Dermis microvascular lymphatic vessel endothelial cell (primary cell): ENCODE measurements at regions not wholly inside any gene's neighbourhood (a gene's known extent, or its start where the extent isn't known, plus 50 kb on each side); places are given as distances from the start of the nearest gene placed in this dataset.

Source experiments
- DNase-seq, 2 donors: peaks; one replicate each; pipeline versions ENCODE4 v3.0.0 to v3.0.0-alpha.2; 2010; ENCODE audit warnings: low read depth in 2 of 2

- DNase-seq = no peak
Observed at GRCh38 chr11:116534270-116534975, 238.4 kb downstream of the BUD13 start.

DNA sequence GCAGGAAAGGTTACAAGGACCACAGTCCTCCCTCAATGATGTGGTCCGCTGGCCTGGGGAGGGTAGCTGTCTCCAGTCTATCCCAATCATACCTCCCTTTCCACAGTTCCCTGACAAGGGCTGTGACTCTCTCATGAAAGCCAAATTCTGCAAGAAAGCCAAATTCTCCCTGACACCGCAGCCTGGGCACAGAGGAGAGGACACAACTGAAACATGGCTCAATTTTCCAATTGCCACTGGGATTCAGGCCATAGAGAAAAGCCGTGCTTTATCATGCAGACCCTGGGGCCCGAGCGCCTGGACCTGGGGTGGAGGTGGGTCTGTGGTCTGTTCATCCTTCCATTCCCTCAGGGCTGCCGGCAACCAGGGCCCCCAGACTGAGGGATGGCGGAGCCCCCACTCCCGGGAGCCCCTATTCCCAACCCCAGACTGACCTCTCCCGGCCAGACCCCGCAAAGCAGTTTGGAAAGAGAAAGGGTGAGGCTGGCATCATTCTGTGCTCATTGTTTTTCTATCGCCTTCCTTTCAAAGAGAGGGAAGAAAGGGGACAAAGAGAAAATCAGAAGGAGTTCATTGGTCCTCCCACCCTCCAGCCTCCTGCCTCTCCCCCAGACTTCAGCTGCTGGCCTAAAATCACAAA, 239.5 kb downstream of the BUD13 start:
- no peak for DNase-seq

- DNase-seq = no peak
Observed at GRCh38 chr11:116532066-116532465, 240.7 kb downstream of the BUD13 start.

- DNase-seq = no peak
Observed at GRCh38 chr11:116530705-116531104, 242.1 kb downstream of the BUD13 start.

DNA sequence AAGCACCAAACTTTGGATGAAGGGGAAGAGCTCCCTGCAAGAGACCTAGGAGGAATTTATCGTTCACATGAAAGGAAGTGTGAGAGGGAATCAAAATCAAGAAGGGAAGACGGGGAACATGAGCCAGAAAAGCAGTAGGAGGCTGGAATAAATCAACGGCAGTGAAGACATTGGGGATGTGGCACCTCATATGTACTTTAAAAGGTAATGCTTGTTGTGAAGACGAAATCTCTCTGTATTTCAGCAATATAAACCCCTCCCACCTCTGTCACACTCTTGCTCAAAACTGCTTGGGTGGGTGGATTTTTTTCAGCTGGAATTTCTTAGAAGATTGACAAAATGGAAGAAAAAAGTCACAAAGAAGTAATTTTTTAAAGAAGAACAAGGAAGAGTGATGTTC, 243.5 kb downstream of the BUD13 start:
- no peak for DNase-seq

GRCh38 chr11:116527180-116527991, 245.4 kb downstream of the BUD13 start:
- DNase-seq = no peak

DNA sequence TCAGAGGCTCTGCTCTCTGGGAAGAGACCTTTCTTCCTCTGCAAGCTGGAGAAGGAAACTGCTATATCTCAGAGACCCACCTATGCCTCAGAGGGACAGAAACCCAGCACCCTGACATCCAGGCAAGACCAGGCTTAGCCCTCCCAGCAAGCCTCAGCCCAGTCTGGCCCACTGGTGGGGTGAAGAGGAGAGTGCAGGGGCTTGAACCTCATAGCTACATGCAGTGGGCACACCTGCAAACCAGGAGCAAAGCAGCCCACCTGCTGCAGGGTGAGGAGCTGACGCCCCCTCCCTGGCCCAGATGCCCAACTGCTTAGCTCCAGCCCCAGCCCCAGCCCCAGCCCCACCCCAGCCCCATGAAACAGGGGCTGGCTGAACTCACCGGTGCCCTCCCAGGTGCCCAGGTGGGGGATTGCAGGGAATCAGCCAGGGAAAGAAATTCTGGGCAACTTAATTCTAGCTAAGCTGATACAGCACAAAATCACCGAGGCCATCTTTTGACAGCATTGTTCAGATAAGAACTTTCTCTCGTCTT, 246.8 kb downstream of the BUD13 start:
- DNase-seq = no peak

DNA sequence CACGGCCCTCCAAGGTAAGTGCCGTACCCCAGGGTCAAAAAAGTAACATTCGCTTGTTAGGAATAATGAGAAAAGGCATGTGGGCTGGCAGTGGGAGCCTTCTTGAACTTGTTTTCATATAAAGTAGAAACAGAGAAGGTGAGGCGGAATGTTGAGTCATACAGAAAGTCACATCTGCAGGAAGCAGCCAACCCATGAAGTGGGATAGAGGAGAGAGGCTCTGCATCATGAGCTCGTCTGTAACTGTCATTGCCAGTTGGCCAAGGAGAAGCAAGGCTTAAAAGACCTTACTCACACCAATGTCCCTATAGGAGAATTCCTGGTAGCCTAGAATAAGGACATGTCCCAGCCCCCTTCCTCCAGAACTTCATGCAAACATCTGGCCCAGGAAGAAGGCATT, 253.3 kb downstream of the BUD13 start:
- DNase-seq = no peak

GRCh38 chr11:116518141-116518540, 254.6 kb downstream of the BUD13 start:
- no peak for DNase-seq

DNA sequence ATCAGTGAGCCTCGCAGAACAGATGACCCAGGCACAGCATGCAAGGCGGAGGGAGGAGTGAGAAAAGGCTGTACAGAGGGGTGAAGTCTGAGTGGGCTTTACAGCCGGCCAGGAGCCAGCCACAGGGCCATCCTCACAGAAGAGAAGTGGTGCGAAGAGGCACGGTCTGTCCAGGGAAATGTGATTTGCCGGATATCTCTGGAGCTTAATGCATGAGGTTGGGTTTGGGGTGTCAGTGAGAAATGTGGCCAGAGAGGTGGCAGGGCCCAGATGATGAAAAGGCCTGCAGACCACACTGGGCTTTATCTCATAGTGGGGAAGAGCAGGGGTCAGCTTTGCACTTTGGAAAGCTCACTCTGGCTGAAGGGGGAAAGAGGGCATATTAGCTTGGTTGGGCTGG, 255.2 kb downstream of the BUD13 start:
- no peak for DNase-seq

- no peak for DNase-seq
Observed at GRCh38 chr11:116517077-116517476, 255.7 kb downstream of the BUD13 start.

DNA sequence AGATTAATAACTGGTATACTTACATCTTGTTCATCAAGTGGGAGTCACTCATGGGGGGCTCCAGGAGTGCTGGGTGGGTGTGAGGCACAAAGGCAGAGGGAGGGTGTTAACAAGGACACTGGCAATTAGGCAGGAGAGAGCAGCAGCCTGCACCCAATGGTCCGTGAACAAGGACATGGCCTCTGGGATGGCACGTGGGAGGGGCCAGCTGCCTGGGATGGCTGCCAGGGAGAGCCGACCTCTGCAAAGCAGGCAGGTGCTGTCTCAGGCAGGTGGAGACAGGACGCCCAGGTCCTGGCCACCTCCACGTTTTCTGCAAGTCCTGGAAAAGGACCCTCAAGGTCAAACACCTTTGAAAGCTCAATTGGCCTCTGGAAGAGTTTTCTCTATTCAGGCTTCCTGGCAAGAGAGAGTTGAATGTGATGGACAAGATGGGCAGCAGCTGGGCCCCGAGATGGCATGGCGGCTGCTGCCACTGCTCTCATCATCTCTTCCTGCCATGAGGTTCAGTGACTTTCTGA, 257.1 kb downstream of the BUD13 start:
- no peak for DNase-seq

DNA sequence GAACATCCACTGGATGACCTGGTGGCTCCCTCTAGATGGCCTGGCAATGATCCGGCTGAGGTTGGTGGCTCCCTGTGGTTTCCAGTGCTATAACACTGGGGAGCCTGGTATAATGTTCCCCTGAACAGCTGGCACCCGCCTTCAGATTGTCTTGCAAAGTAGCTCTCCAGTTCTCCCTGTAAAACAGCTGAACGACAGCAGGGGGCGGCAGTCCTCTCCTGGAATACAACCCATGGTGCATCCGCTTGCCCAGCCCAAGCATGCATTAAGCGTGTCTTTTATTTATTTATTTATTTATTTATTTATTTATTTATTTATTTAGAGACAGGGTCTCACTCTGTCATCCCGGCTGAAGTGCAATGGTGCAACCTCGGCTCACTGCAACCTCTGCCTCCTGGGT, 258.9 kb downstream of the BUD13 start:
- peak; percentile 73 to 78 for DNase-seq

DNA sequence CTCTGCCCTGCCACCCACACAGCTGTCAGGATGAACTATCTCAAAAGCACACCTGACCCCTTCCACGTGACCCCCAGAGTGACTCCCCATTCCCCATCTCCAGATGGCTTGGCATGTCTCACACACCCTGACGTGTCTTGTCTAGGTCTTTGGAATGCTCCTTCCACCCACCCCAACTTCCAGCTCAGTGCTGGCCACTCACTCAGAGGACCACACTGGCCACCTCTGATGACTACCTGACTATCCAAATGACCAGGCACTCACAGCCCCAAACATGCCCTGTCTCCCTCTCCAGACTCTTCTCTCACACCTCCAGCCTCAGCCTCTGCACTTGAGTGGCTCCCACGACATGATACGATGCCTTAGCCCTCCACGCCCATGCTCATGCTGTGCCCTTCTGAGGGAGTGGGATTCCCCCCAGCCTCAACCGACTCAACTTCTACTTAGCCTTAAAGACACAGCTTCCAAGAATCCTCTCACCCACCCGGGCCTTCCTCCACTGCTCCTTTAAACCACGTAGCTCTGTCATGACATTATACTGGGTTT, 259.4 kb downstream of the BUD13 start:
- DNase-seq = no peak

- no peak for DNase-seq
Observed at GRCh38 chr11:116512841-116513240, 259.9 kb downstream of the BUD13 start.

DNA sequence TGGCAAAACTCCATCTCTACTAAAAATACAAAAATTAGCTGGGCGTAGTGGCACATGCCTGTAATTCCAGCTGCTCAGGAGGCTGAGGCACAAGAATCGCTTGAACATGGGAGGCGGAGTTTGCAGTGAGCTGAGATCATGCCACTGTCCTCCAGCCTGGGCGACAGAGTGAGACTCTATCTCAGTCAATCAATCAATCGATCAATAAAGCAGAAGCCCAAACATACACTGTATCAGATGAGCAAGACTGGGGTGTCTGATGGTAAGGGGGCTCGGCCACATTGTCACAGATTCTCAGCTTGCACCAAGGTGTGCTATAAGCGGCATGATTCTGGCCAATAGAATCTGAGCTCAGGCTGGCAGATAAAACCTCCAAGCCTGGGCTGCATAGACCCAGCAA, 261.1 kb downstream of the BUD13 start:
- no peak for DNase-seq

DNA sequence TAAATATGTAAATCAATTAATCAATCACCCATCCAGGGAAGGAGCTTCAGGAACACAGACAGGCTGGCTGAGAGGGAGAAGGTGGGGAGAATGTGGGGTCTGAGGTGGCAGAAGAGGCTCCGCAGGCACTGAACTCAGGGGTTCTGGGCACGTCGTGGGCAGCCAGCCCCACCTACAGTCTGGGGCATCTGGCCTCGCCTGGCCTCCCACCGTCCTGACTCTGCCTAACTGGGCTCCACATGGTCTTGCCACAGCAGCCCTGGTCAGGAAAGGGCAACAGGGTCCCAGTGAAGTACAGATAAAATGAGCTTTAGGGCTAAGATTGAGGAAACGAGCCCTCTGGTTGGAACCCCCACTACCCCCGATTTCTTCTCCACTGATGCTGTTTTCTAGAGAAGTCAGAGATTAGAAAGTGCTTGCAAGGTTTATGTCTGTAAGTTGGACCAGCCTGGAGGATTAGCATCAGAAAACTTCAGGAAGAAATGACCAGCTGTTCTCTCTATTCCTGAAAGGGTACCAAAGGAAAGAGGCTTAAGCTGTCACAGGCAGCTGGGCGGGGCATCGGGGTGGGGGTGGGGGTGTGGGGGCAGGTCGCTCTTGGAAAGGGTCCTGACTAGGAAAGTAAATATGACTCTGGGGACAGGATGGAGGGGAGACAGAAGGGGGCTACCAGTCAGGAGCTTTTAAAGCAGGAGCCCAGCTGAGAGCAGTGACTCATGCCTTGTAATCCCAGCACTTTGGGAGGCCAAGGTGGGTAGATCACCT, 261.7 kb downstream of the BUD13 start:
- DNase-seq = no peak

DNA sequence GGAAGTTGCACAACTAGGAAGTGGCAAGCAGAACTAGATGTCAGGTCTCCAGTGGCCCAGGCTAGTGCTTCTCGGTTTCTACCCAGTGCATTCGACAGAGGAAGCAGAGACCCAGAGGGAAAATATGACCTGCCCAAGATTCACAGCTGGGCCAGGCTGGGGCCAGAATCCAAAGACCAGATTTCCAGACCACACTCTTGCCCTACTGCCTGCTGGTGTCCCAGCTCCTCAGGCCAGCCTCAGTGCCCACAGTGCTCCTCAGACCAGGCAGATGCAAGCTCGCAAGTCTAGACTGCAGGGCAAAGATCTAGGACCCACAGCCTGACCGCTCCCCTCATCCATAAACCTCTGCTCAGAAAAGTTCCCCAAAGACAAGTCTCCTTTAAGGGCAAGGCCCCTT, 262.6 kb downstream of the BUD13 start:
- no peak for DNase-seq

GRCh38 chr11:116509551-116509950, 263.2 kb downstream of the BUD13 start:
- no peak for DNase-seq

DNA sequence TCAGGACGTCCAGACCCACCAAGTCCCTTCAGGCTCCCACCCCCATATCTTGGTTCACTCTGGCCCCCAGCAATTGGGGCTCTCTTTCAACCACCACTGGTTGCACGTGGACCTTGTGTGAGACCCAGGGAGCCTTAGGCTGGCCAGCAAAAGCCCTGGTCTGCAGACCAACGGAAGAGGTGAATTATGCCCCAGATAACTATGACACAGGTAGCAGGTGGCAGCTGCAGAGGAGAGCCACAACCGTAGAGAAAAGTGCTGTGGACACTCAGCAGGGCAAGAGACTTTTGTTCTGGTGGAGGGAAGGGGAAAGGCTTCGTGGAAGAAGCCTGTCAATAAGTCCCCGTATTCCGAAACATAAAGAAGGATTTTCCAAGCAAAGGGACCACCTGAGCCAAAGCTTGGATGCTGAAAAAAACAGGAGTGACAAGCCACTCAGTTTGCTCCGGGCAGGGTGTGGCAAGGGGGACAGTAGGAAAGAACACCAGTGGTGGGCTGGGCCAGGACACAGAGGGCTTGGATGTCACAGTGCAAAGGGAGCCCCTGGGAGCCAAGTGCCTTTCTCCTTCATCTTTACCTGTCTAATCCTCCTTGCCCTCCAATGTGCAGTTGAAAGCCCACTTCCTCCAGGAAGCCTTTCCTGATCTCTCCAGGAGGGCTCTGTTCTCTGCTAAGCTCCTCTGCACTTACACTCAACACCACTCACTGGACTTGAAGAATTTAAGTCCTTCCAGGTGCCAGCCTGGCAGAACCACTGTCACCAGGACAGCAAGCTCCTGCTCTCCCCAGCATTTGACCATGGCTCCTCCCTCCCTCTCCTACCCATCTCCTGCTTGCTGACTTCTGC, 264.7 kb downstream of the BUD13 start:
- DNase-seq = no peak
